ENCODE measurements at regions not wholly inside any gene's neighbourhood (a gene's known extent, or its start where the extent isn't known, plus 50 kb on each side); places are given as distances from the start of the nearest gene placed in this dataset.

DNA sequence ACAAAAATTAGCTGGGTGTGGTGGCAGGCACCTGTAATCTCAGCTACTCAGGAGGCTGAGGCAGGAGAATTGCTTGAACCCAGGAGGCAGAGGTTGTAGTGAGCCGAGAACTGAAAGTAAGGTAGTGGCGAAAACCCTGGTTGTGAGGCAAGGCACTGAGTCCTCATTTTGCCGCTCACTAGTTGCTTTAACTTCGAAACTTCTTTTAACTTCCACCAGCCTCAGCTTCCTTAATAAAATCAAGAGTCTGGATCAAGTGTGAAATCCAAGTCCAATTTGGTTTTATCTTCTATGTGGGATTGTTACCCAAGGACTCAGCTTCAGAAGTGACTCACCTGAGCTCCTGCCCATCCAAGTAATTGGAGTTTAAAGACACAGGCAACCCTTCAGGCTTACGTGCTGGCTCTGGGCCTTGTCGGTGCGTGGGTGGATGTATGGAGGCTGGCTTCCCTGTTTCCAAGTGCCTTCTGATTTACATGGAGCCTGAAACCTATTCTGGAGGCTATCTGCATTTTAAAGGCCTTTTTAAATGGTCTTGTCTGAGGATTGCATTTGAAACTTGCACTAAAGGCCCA, 374.2 kb upstream of the ID2 start:
- Histone ChIP-seq H3K36me3 (replicated peaks; ENCODE audit: control insufficient read depth, insufficient read depth, low read length) (no peaks in the 10 kb centered on the region), H3K4me3 (ENCODE audit: insufficient read depth, low read depth, low read length) (no peak overlapping the region), H3K27me3 (ENCODE audit: control insufficient read depth, insufficient read depth, low read length) (no peaks in the 10 kb centered on the region)
- DNase-seq = no peak

DNA sequence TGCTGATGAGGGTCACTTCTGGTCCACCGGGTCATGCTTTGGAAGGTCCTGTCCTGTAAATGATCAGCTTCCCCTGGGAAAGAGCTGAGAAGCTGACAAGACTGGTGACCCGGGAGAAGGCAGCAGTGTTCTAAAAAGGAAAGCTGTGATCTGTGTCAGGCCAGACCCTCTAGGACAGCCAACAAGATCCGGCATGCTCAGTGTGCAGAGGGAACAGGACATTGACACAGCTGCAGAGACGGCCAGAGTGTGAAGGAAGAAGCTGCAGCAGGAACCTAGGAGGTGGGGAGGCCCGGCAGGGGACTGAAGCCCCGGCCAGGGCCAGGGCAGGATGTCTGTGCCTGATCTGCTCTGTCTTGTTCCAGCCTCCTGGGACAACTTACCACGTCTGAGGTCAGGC, 372.7 kb upstream of the ID2 start:
- DNase-seq = no peak
- Histone ChIP-seq H3K27me3 (ENCODE audit: control insufficient read depth, insufficient read depth, low read length) (no peaks in the 10 kb centered on the region), H3K36me3 (replicated peaks; ENCODE audit: control insufficient read depth, insufficient read depth, low read length) (no peaks in the 10 kb centered on the region), H3K4me3 (ENCODE audit: insufficient read depth, low read depth, low read length) (no peak overlapping the region)

DNA sequence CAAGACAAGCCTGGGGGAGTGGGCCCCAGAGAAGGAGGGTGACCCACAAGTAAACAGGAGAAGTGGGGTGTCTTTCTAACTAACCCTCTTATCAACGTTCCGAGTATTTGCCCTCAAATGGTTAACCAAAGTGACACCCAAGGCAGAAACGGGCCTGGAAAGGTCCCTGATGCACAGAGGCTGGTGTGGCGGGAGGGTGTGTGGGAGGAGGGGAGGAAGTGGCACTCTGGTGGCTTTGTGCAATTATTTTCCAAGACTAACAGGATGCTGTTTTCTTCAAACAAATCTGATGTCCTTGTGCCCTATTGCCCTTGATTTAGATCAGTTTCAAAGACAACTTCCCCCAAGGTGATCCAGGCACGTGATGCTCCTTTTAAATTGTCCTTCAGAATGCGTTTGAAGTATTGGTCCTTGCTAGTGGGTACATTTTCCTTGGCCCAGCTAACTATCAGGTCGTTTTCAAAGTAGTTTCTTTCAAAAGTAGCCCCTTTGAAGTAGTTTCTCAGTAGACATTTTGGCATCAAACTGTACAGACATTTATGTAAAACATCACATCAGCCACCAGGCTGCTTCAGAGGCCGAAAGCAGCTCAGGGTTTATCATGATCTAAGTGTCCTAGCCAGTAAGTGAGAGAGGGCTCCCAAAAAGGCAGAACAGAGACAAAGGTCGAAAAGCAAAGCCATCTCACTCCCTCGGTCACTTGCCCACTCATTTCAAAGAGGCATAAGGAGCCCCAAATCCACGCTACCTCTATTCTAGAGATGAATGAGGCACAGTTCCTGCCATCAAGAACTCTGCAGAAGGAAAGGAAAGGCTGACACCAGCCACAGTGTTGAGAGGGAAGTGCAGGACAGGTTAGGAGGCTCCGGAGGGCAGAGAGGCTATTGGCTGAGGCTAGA, 371.1 kb upstream of the ID2 start:
- DNase-seq = no peak
- H3K27me3 ChIP-seq (ENCODE audit: control insufficient read depth, insufficient read depth, low read length) = no peaks in the 10 kb centered on the region
- H3K36me3 ChIP-seq (replicated peaks; ENCODE audit: control insufficient read depth, insufficient read depth, low read length) = no peaks in the 10 kb centered on the region
- H3K4me3 ChIP-seq (ENCODE audit: insufficient read depth, low read depth, low read length) = no peak overlapping the region

DNA sequence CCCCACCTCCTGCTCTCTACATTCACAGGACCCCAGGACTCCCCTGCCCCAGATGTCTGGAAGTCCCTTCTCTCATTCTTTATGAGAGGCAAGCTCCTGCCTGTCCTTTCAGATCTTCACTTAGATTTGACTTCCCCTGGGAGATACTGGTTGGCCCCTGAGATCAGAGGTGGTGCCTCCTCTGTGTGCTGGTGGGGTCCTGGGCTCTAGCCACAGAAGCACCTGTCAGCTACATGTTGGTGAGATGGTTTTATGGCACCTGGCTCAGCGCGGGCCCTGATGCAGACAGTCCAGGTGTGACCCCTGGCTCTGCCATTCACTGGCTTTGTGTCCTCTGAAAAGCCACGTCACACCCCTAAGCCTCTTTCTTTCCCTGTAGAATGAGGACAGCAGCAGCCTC, 369.6 kb upstream of the ID2 start:
- DNase-seq = no peak
- H3K27me3 ChIP-seq (ENCODE audit: control insufficient read depth, insufficient read depth, low read length) = no peaks in the 10 kb centered on the region
- no peaks in the 10 kb centered on the region for H3K36me3 ChIP-seq (replicated peaks; ENCODE audit: control insufficient read depth, insufficient read depth, low read length)
- no peak overlapping the region for H3K4me3 ChIP-seq (ENCODE audit: insufficient read depth, low read depth, low read length)

DNA sequence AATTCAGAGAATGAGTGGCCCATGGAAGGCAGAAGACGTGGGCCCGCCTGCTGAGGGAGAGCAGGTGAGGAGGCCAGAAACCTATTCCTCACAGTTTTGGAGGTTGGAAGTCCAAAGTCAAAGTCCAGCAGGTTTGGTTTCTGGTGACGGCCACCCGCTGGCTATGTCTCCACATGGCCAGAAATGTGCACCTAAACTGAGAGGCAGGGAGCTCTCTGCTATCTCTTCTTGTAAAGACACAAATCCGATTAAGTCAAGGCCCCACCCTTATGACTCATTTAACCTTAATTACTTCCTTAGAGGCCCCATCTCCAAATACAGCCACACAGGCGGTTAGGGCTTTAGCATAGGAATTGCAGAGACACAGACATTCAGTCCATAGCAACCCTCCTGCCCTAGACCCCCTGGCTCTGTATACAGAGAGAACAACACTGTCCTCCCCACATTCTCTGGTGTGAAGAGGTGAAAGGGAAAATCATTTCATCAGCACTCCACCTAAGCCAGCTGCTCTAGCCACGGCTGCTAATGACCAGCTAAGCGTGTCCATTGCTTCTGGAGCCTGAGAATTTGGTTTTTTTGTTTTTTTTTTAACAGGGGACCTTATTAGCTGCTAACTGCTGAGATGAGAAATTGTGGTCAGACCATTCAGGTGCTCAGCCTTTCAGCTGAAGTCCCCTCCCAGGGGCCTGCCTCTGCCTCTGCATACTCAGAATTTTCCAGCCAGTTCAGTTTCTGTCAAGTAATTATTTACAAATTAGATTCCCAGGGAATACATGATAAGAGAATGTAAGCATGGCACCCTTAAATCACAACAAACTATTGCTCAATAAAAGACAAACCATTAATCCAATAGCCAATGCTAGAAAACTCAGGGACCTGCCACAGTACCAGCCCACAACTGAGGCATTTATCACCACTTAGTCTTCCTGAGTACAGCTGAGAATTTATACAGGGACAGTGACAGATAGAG, 368.7 kb upstream of the ID2 start:
- Histone ChIP-seq H3K4me3 (ENCODE audit: insufficient read depth, low read depth, low read length) (no peak overlapping the region), H3K36me3 (replicated peaks; ENCODE audit: control insufficient read depth, insufficient read depth, low read length) (no peaks in the 10 kb centered on the region), H3K27me3 (ENCODE audit: control insufficient read depth, insufficient read depth, low read length) (no peaks in the 10 kb centered on the region)
- DNase-seq = no peak

DNA sequence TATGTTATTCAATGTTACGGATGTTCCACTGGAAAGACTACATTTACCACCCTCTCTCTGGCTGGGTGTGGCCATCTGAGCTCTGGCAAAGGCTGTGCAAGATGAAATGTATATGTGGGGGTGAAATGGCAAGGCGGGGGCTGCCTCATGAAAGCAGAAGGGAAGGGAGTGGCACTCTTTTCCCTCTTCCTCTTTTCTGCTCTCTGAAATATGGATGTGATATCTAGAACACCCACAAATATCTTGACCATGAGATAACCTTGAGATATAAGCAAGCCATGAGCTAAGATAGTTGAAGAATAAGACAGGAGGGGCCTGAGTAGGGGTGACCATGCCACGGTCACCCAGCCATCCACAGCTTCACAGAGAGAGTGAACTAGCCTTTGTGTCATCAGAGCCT, 367.8 kb upstream of the ID2 start:
- DNase-seq = no peak
- H3K27me3 ChIP-seq (ENCODE audit: control insufficient read depth, insufficient read depth, low read length) = no peaks in the 10 kb centered on the region
- no peaks in the 10 kb centered on the region for H3K36me3 ChIP-seq (replicated peaks; ENCODE audit: control insufficient read depth, insufficient read depth, low read length)
- H3K4me3 ChIP-seq (ENCODE audit: insufficient read depth, low read depth, low read length) = no peak overlapping the region

DNA sequence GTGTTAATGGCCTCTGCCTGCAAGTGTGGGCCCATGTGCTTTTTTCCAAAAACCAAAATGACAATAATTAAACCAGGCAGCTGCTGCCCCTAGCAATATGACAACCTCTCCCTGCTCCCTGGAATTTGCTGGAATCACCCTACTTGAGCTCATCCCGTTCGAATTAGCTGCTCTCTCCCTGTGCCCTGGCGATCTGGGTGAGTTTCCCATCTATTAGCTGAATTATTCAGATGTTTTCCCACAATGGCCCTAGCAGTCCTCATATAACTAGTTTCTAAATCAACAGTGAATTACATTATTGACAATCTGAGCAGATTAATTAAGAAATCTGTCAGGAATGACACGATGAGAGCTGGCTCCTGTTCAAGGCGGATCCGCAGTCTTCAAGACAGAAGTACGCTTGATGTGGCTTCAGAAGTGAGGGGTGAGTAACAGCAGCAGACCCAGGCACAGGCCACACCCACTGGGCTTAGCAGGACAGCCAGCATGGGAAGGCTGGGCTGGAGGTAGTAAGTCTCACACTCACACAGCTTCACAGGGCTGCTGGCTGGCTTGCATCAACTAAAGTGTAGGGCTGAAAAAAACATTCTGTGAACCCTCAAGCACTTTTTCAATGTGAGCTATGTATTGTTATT, 366.2 kb upstream of the ID2 start:
- no peaks in the 10 kb centered on the region for H3K27me3 ChIP-seq (ENCODE audit: control insufficient read depth, insufficient read depth, low read length)
- no peaks in the 10 kb centered on the region for H3K36me3 ChIP-seq (replicated peaks; ENCODE audit: control insufficient read depth, insufficient read depth, low read length)
- DNase-seq = peak; percentile 64
- no peak overlapping the region for H3K4me3 ChIP-seq (ENCODE audit: insufficient read depth, low read depth, low read length)

DNA sequence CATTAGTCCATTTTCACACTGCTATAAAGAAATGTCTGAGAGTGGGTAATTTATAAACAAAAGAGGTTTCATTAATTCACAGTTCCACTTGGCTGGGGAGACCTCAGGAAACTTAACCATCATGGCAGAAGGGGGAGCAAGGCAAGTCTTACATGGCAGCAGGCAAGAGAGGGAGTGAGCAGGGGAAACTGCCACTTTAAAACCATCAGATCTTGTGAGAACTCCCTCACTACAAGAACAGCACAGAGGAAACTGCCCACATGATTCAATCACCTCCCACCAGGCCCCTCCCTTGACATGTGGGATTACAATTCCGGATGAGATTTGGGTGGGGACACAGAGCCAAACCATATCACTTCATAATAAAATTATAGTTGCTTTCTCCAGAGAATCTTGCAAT, 365.5 kb upstream of the ID2 start:
- no peak overlapping the region for H3K4me3 ChIP-seq (ENCODE audit: insufficient read depth, low read depth, low read length)
- DNase-seq = no peak
- H3K27me3 ChIP-seq (ENCODE audit: control insufficient read depth, insufficient read depth, low read length) = no peaks in the 10 kb centered on the region
- H3K36me3 ChIP-seq (replicated peaks; ENCODE audit: control insufficient read depth, insufficient read depth, low read length) = no peaks in the 10 kb centered on the region

DNA sequence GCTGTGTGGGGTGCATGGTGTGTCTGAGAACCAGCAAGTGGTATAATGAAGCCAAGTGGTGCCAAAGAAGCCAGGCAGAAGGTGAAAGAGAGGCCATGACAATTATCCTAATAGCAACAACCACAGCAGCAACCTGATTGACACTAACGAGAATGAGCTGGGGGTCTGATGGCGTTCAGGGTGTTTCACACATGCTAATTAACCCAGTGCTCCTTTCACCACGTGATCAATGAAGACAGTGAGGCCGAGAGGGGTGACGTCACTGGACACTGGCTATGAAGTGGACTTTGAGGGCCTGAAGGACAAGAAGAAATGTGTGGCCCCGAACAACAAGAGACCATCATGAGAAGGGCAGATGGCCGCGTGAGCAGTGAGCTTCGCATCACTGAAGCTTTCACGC, 364.4 kb upstream of the ID2 start:
- H3K27me3 ChIP-seq (ENCODE audit: control insufficient read depth, insufficient read depth, low read length) = no peaks in the 10 kb centered on the region
- DNase-seq = no peak

DNA sequence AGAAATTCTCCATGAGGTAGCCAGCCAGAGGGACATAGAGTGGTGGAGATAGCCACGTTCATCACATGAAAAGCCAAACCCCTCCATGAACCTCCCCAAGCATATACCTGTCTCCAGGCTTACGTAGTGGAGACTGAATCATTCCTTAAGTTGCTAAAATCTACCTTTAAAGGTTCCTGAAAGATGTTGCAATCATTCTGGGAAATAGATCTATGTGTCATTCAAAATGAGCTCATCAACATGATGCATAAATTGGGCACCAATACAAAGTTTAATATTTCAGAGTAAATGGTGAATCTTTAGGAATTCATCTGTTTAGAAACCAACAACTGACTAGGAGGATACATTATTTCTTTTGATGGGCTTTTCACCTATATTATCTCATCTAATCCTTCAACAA, 362.6 kb upstream of the ID2 start:
- Histone ChIP-seq H3K36me3 (replicated peaks; ENCODE audit: control insufficient read depth, insufficient read depth, low read length) (no peaks in the 10 kb centered on the region), H3K27me3 (ENCODE audit: control insufficient read depth, insufficient read depth, low read length) (no peaks in the 10 kb centered on the region), H3K4me3 (ENCODE audit: insufficient read depth, low read depth, low read length) (no peak overlapping the region)

More for the DNA sequence above, 364.4 kb upstream of the ID2 start:
- no peaks in the 10 kb centered on the region for H3K36me3 ChIP-seq (replicated peaks; ENCODE audit: control insufficient read depth, insufficient read depth, low read length)
- H3K4me3 ChIP-seq (ENCODE audit: insufficient read depth, low read depth, low read length) = no peak overlapping the region

DNA sequence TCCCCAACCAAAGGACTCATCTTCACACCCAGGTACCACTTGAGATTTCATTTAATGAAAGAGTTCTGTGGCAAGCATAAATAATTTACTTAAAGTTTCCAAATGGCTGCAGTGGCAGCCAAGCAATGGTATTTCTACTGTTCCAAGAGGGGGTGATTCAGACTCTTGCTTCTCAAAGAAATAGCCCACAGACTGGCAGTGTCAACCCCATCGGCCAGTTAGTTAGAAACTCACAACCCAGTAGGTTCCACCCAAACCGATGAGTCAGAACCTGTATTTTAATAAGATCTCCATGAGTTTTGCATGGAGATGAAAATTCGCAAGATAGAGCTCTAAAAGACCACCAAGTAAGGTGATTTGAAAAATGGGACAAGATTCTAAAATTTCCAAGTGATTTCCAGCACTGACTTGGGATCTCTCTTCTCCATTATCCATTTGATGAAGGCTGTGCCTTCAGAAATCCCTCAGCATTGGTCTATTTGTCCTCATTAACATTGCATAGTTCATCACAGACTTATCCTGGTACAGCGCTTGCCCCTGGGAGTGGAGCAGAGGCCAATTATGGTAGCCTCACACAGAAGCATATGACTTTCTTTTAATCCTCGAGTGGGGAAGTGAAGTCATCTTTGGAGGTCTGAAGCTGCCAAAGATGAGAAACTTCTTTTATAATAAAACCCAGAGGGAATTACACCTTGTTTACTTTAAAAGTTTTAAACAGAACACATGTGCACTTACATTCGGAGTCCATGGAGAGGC, 361.4 kb upstream of the ID2 start:
- Histone ChIP-seq H3K27me3 (ENCODE audit: control insufficient read depth, insufficient read depth, low read length) (no peaks in the 10 kb centered on the region), H3K4me3 (ENCODE audit: insufficient read depth, low read depth, low read length) (no peak overlapping the region), H3K36me3 (replicated peaks; ENCODE audit: control insufficient read depth, insufficient read depth, low read length) (no peaks in the 10 kb centered on the region)
- DNase-seq = no peak

More for the DNA sequence above, 362.6 kb upstream of the ID2 start:
- no peak for DNase-seq

DNA sequence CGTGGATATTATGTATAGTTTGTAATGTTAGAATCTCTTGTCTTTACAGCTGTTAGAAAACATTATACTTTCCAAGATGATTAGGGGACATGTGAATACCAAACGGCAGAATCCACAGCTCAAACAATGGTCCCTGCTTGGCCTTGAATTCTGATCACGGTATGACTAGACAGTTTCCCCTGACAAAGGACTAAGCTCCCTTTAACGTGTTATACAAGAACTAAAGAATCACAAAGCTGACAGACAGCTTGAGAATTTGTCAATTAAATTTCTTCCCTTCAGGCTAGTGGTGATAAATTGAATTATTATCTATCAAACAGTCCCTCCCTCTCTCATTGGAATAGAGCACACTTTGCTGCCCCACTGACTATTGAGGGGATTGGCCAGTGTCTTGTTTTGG, 359.2 kb upstream of the ID2 start:
- Histone ChIP-seq H3K4me3 (ENCODE audit: insufficient read depth, low read depth, low read length) (no peak overlapping the region), H3K27me3 (ENCODE audit: control insufficient read depth, insufficient read depth, low read length) (no peaks in the 10 kb centered on the region), H3K36me3 (replicated peaks; ENCODE audit: control insufficient read depth, insufficient read depth, low read length) (no peaks in the 10 kb centered on the region)
- no peak for DNase-seq

DNA sequence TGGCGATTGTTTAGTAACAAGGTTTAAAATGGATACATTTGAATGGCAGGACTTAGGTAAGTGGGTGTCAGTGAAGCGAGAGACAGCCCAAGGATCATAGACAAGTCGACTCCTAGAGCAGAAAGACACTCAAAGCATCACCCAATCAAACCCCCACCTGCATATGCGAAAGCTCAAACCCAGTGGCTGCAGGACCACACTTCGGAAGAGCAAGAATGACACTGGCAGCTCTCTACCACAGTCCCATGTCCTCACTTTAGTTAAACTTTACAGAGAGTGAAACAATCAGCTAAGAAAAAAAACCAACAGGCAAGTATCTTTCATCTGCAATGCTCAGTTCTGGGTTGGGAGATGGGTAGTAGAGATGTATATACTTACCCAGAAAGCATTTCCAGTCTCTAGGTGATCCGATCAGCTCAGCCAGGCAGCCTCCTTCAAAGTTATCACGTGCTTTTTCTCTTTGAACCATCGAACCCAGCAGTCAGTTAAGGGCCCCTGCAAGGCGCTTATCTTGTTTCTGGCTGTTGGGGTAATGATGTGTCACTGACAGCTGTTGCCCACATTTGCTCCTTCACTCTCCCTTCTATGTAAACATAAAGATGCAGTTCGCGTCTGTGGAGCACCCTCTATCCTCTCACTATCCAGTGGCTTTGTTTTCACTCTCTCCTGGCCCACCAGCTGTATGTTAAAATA, 357.5 kb upstream of the ID2 start:
- no peaks in the 10 kb centered on the region for H3K27me3 ChIP-seq (ENCODE audit: control insufficient read depth, insufficient read depth, low read length)
- DNase-seq = no peak

More for the DNA sequence above, 357.5 kb upstream of the ID2 start:
- no peak overlapping the region for H3K4me3 ChIP-seq (ENCODE audit: insufficient read depth, low read depth, low read length)
- no peaks in the 10 kb centered on the region for H3K36me3 ChIP-seq (replicated peaks; ENCODE audit: control insufficient read depth, insufficient read depth, low read length)
